Kidney epithelial cell (primary cell): ENCODE measurements at regions not wholly inside any gene's neighbourhood (a gene's known extent, or its start where the extent isn't known, plus 50 kb on each side); places are given as distances from the start of the nearest gene placed in this dataset.

Experiments
- DNase-seq: peaks from one replicate; pipeline ENCODE4 v3.0.0-alpha.2; 2010; ENCODE audit warnings: low read depth
- H3K27me3 ChIP-seq: 2 replicates; pipeline ENCODE4 v1.6.0; 2011; ENCODE audit warnings: low read length; ENCODE audit not compliant: control insufficient read depth, insufficient read depth
- H3K36me3 ChIP-seq: 2 replicates; pipeline ENCODE4 v1.5.1; 2011; ENCODE audit warnings: low read length; ENCODE audit not compliant: control insufficient read depth, insufficient read depth
- H3K4me3 ChIP-seq: 2 replicates; pipeline ENCODE4 v1.5.1; 2011; ENCODE audit warnings: low read depth, mild to moderate bottlenecking, control low read depth, low read length
- TF ChIP-seq, protein P1 (sequence below): IDR thresholded peaks from 2 replicates; pipeline ENCODE4 v1.5.1; 2011; ENCODE audit warnings: mild to moderate bottlenecking, moderate library complexity, low read length, control low read depth, inconsistent platforms; ENCODE audit not compliant: insufficient read depth, poor library complexity, severe bottlenecking

DNA sequence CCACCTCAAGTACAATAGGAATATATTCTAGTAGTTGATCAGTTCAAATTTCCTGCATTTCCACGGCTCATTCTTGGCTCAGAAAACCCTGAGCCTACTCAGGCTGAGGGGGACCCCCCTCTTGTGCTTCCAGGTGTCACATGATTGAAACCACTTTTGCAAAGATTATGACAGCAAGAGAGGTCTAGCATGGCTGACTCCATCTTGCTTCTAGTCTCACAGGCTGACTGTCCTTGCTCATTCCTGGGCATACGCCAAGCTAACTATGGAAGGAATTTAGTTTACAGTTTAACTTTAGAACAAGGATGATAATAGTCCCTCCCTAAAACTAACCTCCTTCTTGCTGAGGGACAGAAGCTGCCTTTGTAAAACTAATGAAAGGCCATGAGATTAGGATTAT, 154.1 kb downstream of the SNX18 start:
- H3K36me3 ChIP-seq, result no peaks in the 10 kb centered on the region
- H3K4me3 ChIP-seq, result no peak overlapping the region
- no peak for DNase-seq
- TF ChIP-seq, protein P1, sequence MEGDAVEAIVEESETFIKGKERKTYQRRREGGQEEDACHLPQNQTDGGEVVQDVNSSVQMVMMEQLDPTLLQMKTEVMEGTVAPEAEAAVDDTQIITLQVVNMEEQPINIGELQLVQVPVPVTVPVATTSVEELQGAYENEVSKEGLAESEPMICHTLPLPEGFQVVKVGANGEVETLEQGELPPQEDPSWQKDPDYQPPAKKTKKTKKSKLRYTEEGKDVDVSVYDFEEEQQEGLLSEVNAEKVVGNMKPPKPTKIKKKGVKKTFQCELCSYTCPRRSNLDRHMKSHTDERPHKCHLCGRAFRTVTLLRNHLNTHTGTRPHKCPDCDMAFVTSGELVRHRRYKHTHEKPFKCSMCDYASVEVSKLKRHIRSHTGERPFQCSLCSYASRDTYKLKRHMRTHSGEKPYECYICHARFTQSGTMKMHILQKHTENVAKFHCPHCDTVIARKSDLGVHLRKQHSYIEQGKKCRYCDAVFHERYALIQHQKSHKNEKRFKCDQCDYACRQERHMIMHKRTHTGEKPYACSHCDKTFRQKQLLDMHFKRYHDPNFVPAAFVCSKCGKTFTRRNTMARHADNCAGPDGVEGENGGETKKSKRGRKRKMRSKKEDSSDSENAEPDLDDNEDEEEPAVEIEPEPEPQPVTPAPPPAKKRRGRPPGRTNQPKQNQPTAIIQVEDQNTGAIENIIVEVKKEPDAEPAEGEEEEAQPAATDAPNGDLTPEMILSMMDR, result no peak
- H3K27me3 ChIP-seq, result no peaks in the 10 kb centered on the region

DNA sequence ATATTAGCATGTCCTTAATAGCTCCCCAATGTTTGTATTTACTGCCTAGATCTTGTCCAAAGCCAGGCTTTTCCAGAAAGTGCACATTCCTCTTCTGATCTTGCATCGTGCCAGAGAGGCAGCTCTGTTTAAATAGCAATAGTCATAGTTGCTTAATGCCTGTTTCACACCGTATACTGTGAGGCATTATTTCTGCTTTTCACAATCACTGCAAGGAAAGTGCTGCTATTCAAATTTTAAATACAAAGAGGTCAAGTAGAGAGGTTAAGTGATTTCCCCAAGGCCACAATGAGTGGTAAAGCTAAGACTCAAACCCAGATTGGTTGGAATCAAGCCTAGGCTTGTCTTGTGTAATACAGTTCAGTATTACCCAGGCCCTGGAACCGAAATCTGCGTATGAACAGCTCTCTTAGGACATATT, 153.6 kb downstream of the SNX18 start:
- Histone ChIP-seq H3K4me3 (no peak overlapping the region), H3K36me3 (no peaks in the 10 kb centered on the region), H3K27me3 (no peaks in the 10 kb centered on the region)
- TF ChIP-seq, protein P1, result no peak
- no peak for DNase-seq

DNA sequence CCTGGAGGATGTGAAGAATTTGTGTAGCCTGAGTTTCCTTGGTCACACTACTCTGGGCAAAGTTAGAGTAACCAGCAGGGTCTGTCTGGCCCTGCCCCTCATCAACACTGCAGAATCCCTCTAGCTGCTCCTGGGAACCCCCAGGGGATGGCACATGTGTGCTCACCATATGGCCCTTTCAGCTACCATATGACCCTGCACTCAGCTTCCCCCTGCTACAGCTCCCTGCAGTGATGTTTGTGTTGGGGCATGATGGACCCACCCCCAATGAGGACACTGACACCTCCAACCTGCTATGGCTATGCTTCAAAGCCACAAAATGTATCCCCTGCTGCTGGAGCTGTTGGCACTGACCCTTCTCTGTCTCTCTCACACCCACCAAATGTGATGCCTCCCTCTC, 152.7 kb downstream of the SNX18 start:
- Histone ChIP-seq H3K27me3 (no peaks in the 10 kb centered on the region), H3K4me3 (no peak overlapping the region), H3K36me3 (no peaks in the 10 kb centered on the region)
- DNase-seq, result no peak
- TF ChIP-seq, protein P1, result no peak

DNA sequence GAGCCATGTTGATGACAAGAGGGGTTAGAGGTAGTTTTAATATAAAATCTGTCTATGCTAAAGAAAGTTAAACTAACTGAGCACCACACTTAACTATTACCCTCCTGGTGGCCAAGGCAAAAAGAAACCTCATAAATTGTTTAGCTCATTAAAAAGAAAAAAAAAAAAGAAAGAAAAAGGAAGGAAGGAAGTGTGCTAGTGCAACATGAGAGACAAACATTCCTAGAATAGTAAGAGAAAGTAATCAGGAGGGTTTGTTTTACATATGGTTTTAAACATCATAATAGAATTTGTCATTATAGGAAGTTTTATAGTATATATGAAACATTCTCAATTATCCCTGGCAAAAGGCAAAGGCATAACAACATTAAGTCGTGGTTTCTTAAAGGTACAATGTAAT, 152.3 kb downstream of the SNX18 start:
- DNase-seq, result no peak
- no peak overlapping the region for H3K4me3 ChIP-seq
- no peaks in the 10 kb centered on the region for H3K27me3 ChIP-seq
- H3K36me3 ChIP-seq, result no peaks in the 10 kb centered on the region
- TF ChIP-seq, protein P1, result no peak

DNA sequence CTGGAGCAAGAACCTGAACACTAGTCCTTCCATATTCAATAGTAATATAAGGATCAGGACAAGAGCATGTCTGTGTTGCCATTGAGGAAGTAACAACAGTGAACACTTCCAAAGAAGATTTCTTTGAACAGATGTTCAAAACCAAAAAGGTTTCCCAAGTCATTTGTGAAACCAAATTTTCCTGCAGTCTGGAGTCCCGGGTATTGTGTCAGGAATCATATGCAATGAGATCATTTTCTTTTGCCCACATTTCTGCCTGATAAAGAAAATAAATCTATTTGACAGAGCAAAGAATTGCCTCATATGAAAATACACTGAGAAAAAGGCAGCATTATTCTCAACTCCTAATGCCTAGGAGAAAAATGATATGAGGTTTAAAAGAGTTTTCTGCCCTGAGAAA, 151.7 kb downstream of the SNX18 start:
- H3K4me3 ChIP-seq, result no peak overlapping the region
- no peaks in the 10 kb centered on the region for H3K36me3 ChIP-seq
- no peak for DNase-seq
- H3K27me3 ChIP-seq, result no peaks in the 10 kb centered on the region
- TF ChIP-seq, protein P1, result no peak

DNA sequence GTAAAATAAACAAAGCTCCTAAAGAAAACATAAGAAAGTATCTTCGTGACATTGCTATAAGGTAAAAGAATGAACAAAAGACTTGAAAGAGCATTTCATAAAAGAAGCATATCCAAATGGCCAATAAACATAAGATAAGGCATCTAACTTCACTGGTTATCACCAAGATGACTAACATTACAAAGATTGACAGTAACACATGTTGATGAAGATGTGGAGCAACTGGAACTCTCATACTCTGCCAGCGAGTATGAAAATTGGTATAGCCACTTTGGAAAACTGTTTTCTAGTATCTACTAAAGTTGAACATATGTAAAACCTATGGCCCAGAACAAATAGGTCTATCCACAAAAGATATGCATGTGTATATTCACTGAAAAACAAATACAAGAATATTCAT, 150.5 kb downstream of the SNX18 start:
- no peak for DNase-seq
- Histone ChIP-seq H3K36me3 (no peaks in the 10 kb centered on the region), H3K27me3 (no peaks in the 10 kb centered on the region), H3K4me3 (no peak overlapping the region)
- TF ChIP-seq, protein P1, result no peak
